ENCODE measurements at regions not wholly inside any gene's neighbourhood (a gene's known extent, or its start where the extent isn't known, plus 50 kb on each side); places are given as distances from the start of the nearest gene placed in this dataset.

GRCh38 chr4:110848787-110849186 is 225.9 kb upstream of the PITX2 start:
- in situ Hi-C loops (cut with HindIII; ENCODE audit: low pct_ligation_motif_present, low sequenced_read_pairs) = no loop called here
- TF ChIP-seq CTCF (IDR thresholded peaks at IDR 0.05; ENCODE audit: low read depth, low read length, missing control alignments) = no peak
- Histone ChIP-seq H3K27me3 (replicated peaks) (peaks cover 2% of the 10 kb centered on the region), H3K36me3 (replicated peaks) (no peaks in the 10 kb centered on the region), H3K4me3 (ENCODE audit: low read depth, low read length) (no peak overlapping the region), H3K27ac (no peak overlapping the region)
- DNase-seq = no peak

GRCh38 chr4:110849461-110849860 is 226.6 kb upstream of the PITX2 start:
- in situ Hi-C loops (cut with HindIII; ENCODE audit: low pct_ligation_motif_present, low sequenced_read_pairs) = no loop called here
- H3K4me3 ChIP-seq (ENCODE audit: low read depth, low read length) = no peak overlapping the region
- no peak for DNase-seq
- H3K27ac ChIP-seq = no peak overlapping the region
- H3K36me3 ChIP-seq (replicated peaks) = no peaks in the 10 kb centered on the region
- TF ChIP-seq CTCF (IDR thresholded peaks at IDR 0.05; ENCODE audit: low read depth, low read length, missing control alignments) = no peak
- peaks cover 2% of the 10 kb centered on the region for H3K27me3 ChIP-seq (replicated peaks)

- no peak for DNase-seq
- no peak for TF ChIP-seq CTCF (IDR thresholded peaks at IDR 0.05; ENCODE audit: low read depth, low read length, missing control alignments)
- H3K36me3 ChIP-seq (replicated peaks) = no peaks in the 10 kb centered on the region
- H3K4me3 ChIP-seq (ENCODE audit: low read depth, low read length) = no peak overlapping the region
- H3K27ac ChIP-seq = no peak overlapping the region
- in situ Hi-C loops (cut with HindIII; ENCODE audit: low pct_ligation_motif_present, low sequenced_read_pairs) = no loop called here
- H3K27me3 ChIP-seq (replicated peaks) = peaks cover 2% of the 10 kb centered on the region
These were observed 227.9 kb upstream of the PITX2 start for GRCh38 chr4:110850461-110851442.

GRCh38 chr4:110851989-110852388 is 229.1 kb upstream of the PITX2 start:
- Histone ChIP-seq H3K27me3 (replicated peaks) (peaks cover 2% of the 10 kb centered on the region), H3K4me3 (ENCODE audit: low read depth, low read length) (no peak overlapping the region), H3K36me3 (replicated peaks) (no peaks in the 10 kb centered on the region), H3K27ac (no peak overlapping the region)
- DNase-seq = no peak
- no peak for TF ChIP-seq CTCF (IDR thresholded peaks at IDR 0.05; ENCODE audit: low read depth, low read length, missing control alignments)
- in situ Hi-C loops (cut with HindIII; ENCODE audit: low pct_ligation_motif_present, low sequenced_read_pairs) = no loop called here

- Histone ChIP-seq H3K4me3 (ENCODE audit: low read depth, low read length) (no peak overlapping the region), H3K27ac (no peak overlapping the region), H3K27me3 (replicated peaks) (peaks cover 2% of the 10 kb centered on the region), H3K36me3 (replicated peaks) (no peaks in the 10 kb centered on the region)
- in situ Hi-C loops (cut with HindIII; ENCODE audit: low pct_ligation_motif_present, low sequenced_read_pairs) = no loop called here
- DNase-seq = no peak
- TF ChIP-seq CTCF (IDR thresholded peaks at IDR 0.05; ENCODE audit: low read depth, low read length, missing control alignments) = no peak
These were observed 229.9 kb upstream of the PITX2 start for GRCh38 chr4:110852793-110853192.

Measured in brain microvascular endothelial cell (primary cell).